ENCODE measurements at regions not wholly inside any gene's neighbourhood (a gene's known extent, or its start where the extent isn't known, plus 50 kb on each side); places are given as distances from the start of the nearest gene placed in this dataset.

DNA sequence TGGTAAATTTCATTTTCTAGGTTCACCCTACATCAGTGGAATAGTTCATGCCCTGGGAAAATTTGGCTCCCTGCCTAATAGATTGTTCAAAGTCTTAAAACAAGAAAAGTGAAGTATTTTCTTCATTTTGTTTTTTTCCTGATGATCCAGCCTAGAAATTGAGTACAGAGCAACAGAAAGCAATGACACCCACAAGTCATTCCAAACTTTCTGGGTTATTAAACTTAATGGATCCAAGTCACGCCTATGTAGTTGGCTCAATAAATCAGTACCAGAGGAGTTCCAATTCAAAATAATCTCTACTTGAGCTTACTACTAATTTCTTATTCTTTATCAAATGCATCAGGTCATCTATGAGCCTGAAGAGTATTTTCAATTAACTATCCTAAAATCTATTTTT is 937.6 kb upstream of the SLIT2 start:
- H3K36me3 Mint-ChIP-seq (ENCODE audit: low read depth): no peaks in the 10 kb centered on the region
- H3K4me1 Mint-ChIP-seq (ENCODE audit: low read depth): no peaks in the 10 kb centered on the region
- no peak overlapping the region for H3K27ac Mint-ChIP-seq
- H3K27me3 Mint-ChIP-seq: no peaks in the 10 kb centered on the region
- H3K4me3 Mint-ChIP-seq: no peak overlapping the region
- peaks cover 17% of the 10 kb centered on the region for H3K9me3 Mint-ChIP-seq
- DNase-seq: no peak

DNA sequence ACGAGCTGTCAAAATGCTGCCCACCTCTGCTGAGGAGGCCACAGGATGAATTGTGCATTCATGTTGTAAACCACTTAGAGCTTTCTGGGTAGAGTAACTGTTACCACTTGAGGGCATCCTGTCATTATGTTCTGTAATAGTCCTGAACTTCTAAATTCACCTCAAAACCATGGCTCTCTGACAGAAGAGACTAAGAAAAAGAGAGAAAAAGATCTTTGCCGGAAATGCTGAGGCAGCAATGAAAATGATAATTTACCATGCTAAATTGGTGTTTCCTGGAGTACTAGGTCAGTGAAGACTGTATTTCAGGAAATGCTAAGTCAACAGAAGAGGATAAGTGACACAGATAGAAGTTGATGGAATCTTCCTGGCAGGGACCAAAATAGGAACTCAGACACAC is 942.3 kb upstream of the SLIT2 start:
- Mint-ChIP-seq H3K27me3 (no peaks in the 10 kb centered on the region), H3K4me1 (ENCODE audit: low read depth) (no peaks in the 10 kb centered on the region), H3K9me3 (peaks cover 32% of the 10 kb centered on the region), H3K36me3 (ENCODE audit: low read depth) (no peaks in the 10 kb centered on the region), H3K4me3 (no peak overlapping the region), H3K27ac (no peak overlapping the region)
- no peak for DNase-seq

DNA sequence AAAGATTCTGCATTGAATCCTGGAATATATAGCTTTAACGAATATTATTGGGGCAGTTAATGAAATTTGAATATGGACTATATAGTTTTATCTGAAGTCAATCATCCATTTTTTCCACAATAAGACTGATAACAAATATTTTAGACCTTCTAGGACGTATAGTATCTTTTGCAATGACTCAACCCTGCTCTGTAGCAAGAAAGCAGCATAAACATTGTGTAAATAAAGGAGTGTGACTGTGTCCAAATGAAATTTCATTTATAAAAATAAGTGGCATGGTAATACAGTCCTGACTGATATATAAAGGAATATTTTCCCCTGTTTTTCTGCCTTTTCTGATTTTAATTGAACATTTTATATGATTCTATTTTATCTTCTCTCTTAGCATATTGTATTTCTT is 947.7 kb upstream of the SLIT2 start:
- no peak for DNase-seq
- Mint-ChIP-seq H3K36me3 (ENCODE audit: low read depth) (no peaks in the 10 kb centered on the region), H3K4me1 (ENCODE audit: low read depth) (no peaks in the 10 kb centered on the region), H3K9me3 (peaks cover 24% of the 10 kb centered on the region), H3K27me3 (no peaks in the 10 kb centered on the region), H3K27ac (no peak overlapping the region), H3K4me3 (no peak overlapping the region)

DNA sequence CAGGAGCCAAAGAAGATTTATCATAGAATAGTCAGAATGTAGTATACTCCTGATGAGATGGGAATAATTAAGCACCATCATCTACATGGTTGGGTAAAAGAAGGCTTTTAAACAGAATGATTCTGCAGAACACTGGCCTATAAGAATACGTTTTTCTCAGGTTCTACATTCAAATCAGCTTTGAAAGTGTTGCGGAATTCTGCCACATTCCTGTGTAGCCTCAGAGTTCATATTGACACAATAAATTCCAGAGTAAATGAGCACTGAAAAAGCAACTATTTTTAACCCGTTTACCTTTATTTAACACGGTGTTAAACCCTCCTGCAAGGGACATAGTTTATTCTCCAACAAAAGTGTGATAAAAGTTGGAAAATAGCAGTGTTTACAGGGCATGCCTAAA is 950.2 kb upstream of the SLIT2 start:
- Mint-ChIP-seq H3K36me3 (ENCODE audit: low read depth) (no peaks in the 10 kb centered on the region), H3K27ac (no peak overlapping the region), H3K4me1 (ENCODE audit: low read depth) (no peaks in the 10 kb centered on the region), H3K9me3 (peaks cover 16% of the 10 kb centered on the region), H3K4me3 (no peak overlapping the region), H3K27me3 (no peaks in the 10 kb centered on the region)
- DNase-seq: no peak

GRCh38 chr4:19300213-19300612 is 951.5 kb upstream of the SLIT2 start:
- H3K27me3 Mint-ChIP-seq: no peaks in the 10 kb centered on the region
- peaks cover 9% of the 10 kb centered on the region for H3K9me3 Mint-ChIP-seq
- no peak for DNase-seq
- no peak overlapping the region for H3K4me3 Mint-ChIP-seq
- H3K36me3 Mint-ChIP-seq (ENCODE audit: low read depth): no peaks in the 10 kb centered on the region
- no peaks in the 10 kb centered on the region for H3K4me1 Mint-ChIP-seq (ENCODE audit: low read depth)
- H3K27ac Mint-ChIP-seq: no peak overlapping the region

GRCh38 chr4:19298998-19299397 is 952.7 kb upstream of the SLIT2 start:
- no peaks in the 10 kb centered on the region for H3K4me1 Mint-ChIP-seq (ENCODE audit: low read depth)
- H3K27me3 Mint-ChIP-seq: no peaks in the 10 kb centered on the region

DNA sequence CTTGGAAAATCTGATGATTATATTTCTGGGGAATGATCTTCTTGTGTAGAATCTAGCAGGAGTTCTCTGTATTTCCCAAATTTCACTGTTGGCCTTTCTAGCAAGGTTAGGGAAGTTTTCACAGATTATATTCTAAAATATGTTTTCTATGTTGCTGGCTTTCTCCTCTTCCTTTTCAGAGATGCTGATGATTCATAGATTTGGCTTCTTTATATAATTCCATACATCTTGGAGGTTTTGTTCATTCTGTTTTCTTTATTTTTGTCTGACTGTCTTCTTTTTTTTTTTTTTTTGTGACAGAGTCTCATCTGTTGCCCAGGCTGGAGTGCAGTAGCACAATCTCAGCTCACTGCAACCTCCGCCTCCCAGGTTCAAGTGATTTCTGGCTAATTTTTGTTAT is 957.9 kb upstream of the SLIT2 start:
- Mint-ChIP-seq H3K4me3 (no peak overlapping the region), H3K4me1 (ENCODE audit: low read depth) (no peaks in the 10 kb centered on the region), H3K27me3 (no peaks in the 10 kb centered on the region), H3K9me3 (peaks cover 52% of the 10 kb centered on the region), H3K36me3 (ENCODE audit: low read depth) (no peaks in the 10 kb centered on the region), H3K27ac (no peak overlapping the region)
- no peak for DNase-seq

More at GRCh38 chr4:19298998-19299397, 952.7 kb upstream of the SLIT2 start:
- no peaks in the 10 kb centered on the region for H3K36me3 Mint-ChIP-seq (ENCODE audit: low read depth)
- H3K27ac Mint-ChIP-seq: no peak overlapping the region
- no peak for DNase-seq
- H3K4me3 Mint-ChIP-seq: no peak overlapping the region
- H3K9me3 Mint-ChIP-seq: peaks cover 16% of the 10 kb centered on the region

- peaks cover 52% of the 10 kb centered on the region for H3K9me3 Mint-ChIP-seq
- no peaks in the 10 kb centered on the region for H3K4me1 Mint-ChIP-seq (ENCODE audit: low read depth)
- H3K27me3 Mint-ChIP-seq: no peaks in the 10 kb centered on the region
Measured at GRCh38 chr4:19293080-19293479, 958.6 kb upstream of the SLIT2 start.

GRCh38 chr4:19286924-19287323 is 964.8 kb upstream of the SLIT2 start:
- H3K27me3 Mint-ChIP-seq: no peaks in the 10 kb centered on the region
- H3K4me1 Mint-ChIP-seq (ENCODE audit: low read depth): no peaks in the 10 kb centered on the region
- no peak overlapping the region for H3K4me3 Mint-ChIP-seq
- H3K27ac Mint-ChIP-seq: no peak overlapping the region
- H3K36me3 Mint-ChIP-seq (ENCODE audit: low read depth): no peaks in the 10 kb centered on the region
- no peak for DNase-seq
- H3K9me3 Mint-ChIP-seq: peaks cover 32% of the 10 kb centered on the region

More at GRCh38 chr4:19293080-19293479, 958.6 kb upstream of the SLIT2 start:
- no peak overlapping the region for H3K27ac Mint-ChIP-seq
- no peak overlapping the region for H3K4me3 Mint-ChIP-seq
- no peak for DNase-seq
- H3K36me3 Mint-ChIP-seq (ENCODE audit: low read depth): no peaks in the 10 kb centered on the region

DNA sequence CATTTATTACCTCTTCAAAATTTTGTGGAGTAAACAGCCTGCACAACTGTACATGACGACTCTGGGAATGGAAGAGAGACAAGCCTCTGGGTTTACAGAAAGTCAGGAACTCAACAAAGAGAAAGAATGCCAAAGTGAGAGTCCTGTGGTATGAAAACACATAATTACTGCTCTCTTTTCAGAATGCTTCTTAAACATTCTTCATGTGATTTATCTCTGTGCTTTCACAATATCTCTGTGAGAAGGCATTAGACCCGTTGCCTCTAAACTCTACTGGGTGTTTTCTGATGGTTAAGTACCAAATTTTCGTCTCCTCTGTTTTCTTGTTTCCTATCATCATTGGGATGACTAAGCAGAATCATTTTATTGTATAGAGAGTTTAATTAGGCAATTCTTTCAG is 966.6 kb upstream of the SLIT2 start:
- Mint-ChIP-seq H3K27ac (no peak overlapping the region), H3K27me3 (no peaks in the 10 kb centered on the region), H3K4me3 (no peak overlapping the region), H3K4me1 (ENCODE audit: low read depth) (no peaks in the 10 kb centered on the region), H3K36me3 (ENCODE audit: low read depth) (no peaks in the 10 kb centered on the region), H3K9me3 (peaks cover 34% of the 10 kb centered on the region)
- DNase-seq: no peak

GRCh38 chr4:19278665-19279064 is 973.0 kb upstream of the SLIT2 start:
- no peak overlapping the region for H3K4me3 Mint-ChIP-seq
- peaks cover 24% of the 10 kb centered on the region for H3K9me3 Mint-ChIP-seq
- no peaks in the 10 kb centered on the region for H3K27me3 Mint-ChIP-seq

GRCh38 chr4:19266566-19266965 is 985.1 kb upstream of the SLIT2 start:
- Mint-ChIP-seq H3K4me3 (no peak overlapping the region), H3K9me3 (peaks cover 29% of the 10 kb centered on the region), H3K4me1 (ENCODE audit: low read depth) (no peaks in the 10 kb centered on the region), H3K27ac (no peak overlapping the region), H3K27me3 (no peaks in the 10 kb centered on the region), H3K36me3 (ENCODE audit: low read depth) (no peaks in the 10 kb centered on the region)
- DNase-seq: no peak

More at GRCh38 chr4:19278665-19279064, 973.0 kb upstream of the SLIT2 start:
- Mint-ChIP-seq H3K4me1 (ENCODE audit: low read depth) (no peaks in the 10 kb centered on the region), H3K27ac (no peak overlapping the region), H3K36me3 (ENCODE audit: low read depth) (no peaks in the 10 kb centered on the region)
- no peak for DNase-seq

DNA sequence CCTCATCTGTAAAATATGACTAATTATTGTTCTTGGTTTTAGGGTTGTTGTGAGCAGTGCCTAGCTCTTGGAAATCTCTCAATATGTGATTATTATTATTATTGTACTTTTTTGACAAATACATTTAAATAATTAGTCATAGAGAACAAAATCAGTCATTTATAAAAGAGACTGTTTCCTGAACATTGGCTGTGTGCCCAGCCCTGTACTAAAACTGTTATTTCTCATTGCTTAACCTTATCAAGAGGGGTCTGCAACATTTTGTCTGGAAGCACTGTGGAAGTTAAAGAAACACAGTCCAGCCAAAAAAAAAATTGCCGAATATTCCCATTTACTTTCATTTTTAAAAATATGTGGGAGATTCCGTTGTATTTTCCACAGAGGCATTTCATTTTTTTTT is 989.2 kb upstream of the SLIT2 start:
- H3K27me3 Mint-ChIP-seq: no peaks in the 10 kb centered on the region
- H3K4me1 Mint-ChIP-seq (ENCODE audit: low read depth): no peaks in the 10 kb centered on the region
- H3K27ac Mint-ChIP-seq: no peak overlapping the region
- no peaks in the 10 kb centered on the region for H3K36me3 Mint-ChIP-seq (ENCODE audit: low read depth)
- H3K9me3 Mint-ChIP-seq: peaks cover 22% of the 10 kb centered on the region
- DNase-seq: no peak
- H3K4me3 Mint-ChIP-seq: no peak overlapping the region

DNA sequence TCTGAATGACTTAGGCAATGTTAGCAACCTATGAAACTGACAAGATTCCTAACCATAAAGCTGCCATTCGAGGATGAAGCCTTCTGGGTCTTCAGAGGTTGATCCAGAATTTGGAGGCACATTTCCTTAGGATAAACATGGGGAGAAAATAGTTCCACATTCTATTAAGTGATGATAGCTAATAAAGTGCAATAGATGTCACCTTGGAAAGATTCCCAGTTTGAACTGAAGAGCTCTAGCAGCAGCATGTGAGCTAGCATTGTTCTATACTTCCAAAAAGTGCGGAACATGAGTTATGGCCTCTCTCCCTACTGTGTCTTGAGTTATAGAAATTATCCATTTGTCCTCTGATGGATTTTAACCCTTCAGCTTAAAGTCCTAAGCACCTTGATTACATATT is 991.4 kb upstream of the SLIT2 start:
- Mint-ChIP-seq H3K9me3 (peaks cover 30% of the 10 kb centered on the region), H3K27me3 (no peaks in the 10 kb centered on the region), H3K4me3 (no peak overlapping the region), H3K27ac (no peak overlapping the region), H3K36me3 (ENCODE audit: low read depth) (no peaks in the 10 kb centered on the region), H3K4me1 (ENCODE audit: low read depth) (no peaks in the 10 kb centered on the region)
- no peak for DNase-seq

DNA sequence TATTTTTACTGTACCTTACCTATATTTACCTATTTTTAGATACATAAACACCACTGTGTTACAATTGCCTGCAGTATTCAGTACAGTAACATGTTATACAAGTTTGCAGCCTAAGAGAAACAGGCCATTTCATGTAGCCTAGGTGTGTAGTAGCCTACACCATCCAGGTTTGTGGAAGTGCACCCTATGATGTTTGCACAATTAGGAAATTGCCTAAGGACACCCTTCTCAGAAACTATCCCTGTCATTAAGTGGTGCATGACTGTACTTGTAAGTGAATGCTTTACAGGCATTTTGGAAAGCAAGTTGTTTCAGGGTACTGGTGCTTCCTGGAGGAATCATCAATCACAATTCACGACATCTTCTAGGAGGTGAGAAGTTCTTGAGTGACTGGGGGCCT is 991.8 kb upstream of the SLIT2 start:
- H3K27me3 Mint-ChIP-seq: no peaks in the 10 kb centered on the region
- no peak overlapping the region for H3K27ac Mint-ChIP-seq
- no peak for DNase-seq
- H3K36me3 Mint-ChIP-seq (ENCODE audit: low read depth): no peaks in the 10 kb centered on the region
- H3K4me1 Mint-ChIP-seq (ENCODE audit: low read depth): no peaks in the 10 kb centered on the region
- H3K9me3 Mint-ChIP-seq: peaks cover 32% of the 10 kb centered on the region
- H3K4me3 Mint-ChIP-seq: no peak overlapping the region

- no peak for DNase-seq
- Mint-ChIP-seq H3K36me3 (ENCODE audit: low read depth) (no peaks in the 10 kb centered on the region), H3K4me1 (ENCODE audit: low read depth) (no peaks in the 10 kb centered on the region), H3K27ac (no peak overlapping the region), H3K9me3 (peaks cover 35% of the 10 kb centered on the region), H3K4me3 (no peak overlapping the region), H3K27me3 (no peaks in the 10 kb centered on the region)
Measured at GRCh38 chr4:19256823-19257222, 994.9 kb upstream of the SLIT2 start.
